Uterus (tissue), 2 donors: ENCODE measurements at regions not wholly inside any gene's neighbourhood (a gene's known extent, or its start where the extent isn't known, plus 50 kb on each side); places are given as distances from the start of the nearest gene placed in this dataset.

Source experiments
- CTCF ChIP-seq, 4 experiments: fragments of 200-600 bp in 2 of 4; fragments of 450-650 bp in 2 of 4; sonication (generic) in 2 of 4; IDR thresholded peaks; one replicate each; pipeline ENCODE4 v1.5.1; 2016 to 2019; ENCODE audit warnings: antibody characterized with exemption in 4 of 4, mild to moderate bottlenecking in 2 of 4, moderate library complexity in 1 of 4
- POLR2A ChIP-seq, 2 donors: fragments of 450-650 bp; IDR thresholded peaks; one replicate each; pipeline ENCODE4 v1.6.1; 2016; ENCODE audit warnings: antibody characterized with exemption in 2 of 2, mild to moderate bottlenecking in 1 of 2, moderate library complexity in 1 of 2

- no peak for TF ChIP-seq POLR2A (IDR thresholded peaks at IDR 0.05)
- TF ChIP-seq CTCF (IDR thresholded peaks at IDR 0.05): no peak
Observed at GRCh38 chrX:55919367-55920221, 202.0 kb downstream of the RRAGB start.
